HCT116 (cell line): ENCODE measurements at regions not wholly inside any gene's neighbourhood (a gene's known extent, or its start where the extent isn't known, plus 50 kb on each side); places are given as distances from the start of the nearest gene placed in this dataset.

Experiments used
- ATAC-seq: fragments of 200-7000 bp; cut with Tn5 transposase; 2 replicates; pipeline ENCODE4 v1.9.1; 2020; ENCODE audit warnings: mild to moderate bottlenecking, moderate library complexity
- BruUV-seq: library from RNA; stranded (reverse); fragments of 400-500 nt; replicated peaks from 2 replicates; lab custom pipeline; 2021; lab: Mats Ljungman, UMichigan
- CTCF ChIA-PET: fragments of 300-600 bp; sonication (Branson Sonifier 250); formaldehyde crosslinking; loops from one replicate; lab custom pipeline; 2021; ENCODE audit warnings: antibody characterized with exemption; lab: Charles Lee
- POLR2A ChIA-PET: fragments of 300-600, 350-600 bp; sonication (Branson Sonifier 250); formaldehyde crosslinking; loops from one replicate; lab custom pipeline; 2021; ENCODE audit warnings: antibody characterized with exemption; lab: Charles Lee
- RAD21 ChIA-PET, 2 experiments: fragments of 300-600 bp; sonication (Branson Sonifier 250); formaldehyde crosslinking; loops; one replicate each; lab custom pipeline; 2023; ENCODE audit warnings: low total read pairs in 2 of 2; ENCODE audit not compliant: uncharacterized antibody in 2 of 2, unreplicated experiment in 2 of 2, low non-redundant PET in 1 of 2; lab: Charles Lee
- DNase-seq: peaks from one replicate; pipeline ENCODE4 v3.0.0-alpha.2; 2010; ENCODE audit warnings: low read depth, low spot score
- H2AFZ ChIP-seq: fragments of 200-600 bp; shearing (Covaris generic), sonication (generic); 2 replicates; pipeline ENCODE4 v1.6.1; 2017; ENCODE audit warnings: low read depth, mixed run types, mixed read lengths, antibody characterized with exemption, low read length; ENCODE audit not compliant: poor library complexity, severe bottlenecking
- H3K27ac ChIP-seq: 2 replicates; pipeline ENCODE4 v1.5.1; 2012; ENCODE audit warnings: low read depth, low read length
- H3K27me3 ChIP-seq: fragments of 200-600 bp; sonication (generic); 2 replicates; pipeline ENCODE4 v1.6.1; 2016; ENCODE audit warnings: mixed run types, low read length, mixed read lengths; ENCODE audit not compliant: insufficient read depth
- H3K36me3 ChIP-seq, 2 experiments: fragments of 200-500 bp in 1 of 2; fragments of 200-600 bp in 1 of 2; sonication (Bioruptor generic) in 1 of 2; sonication (generic) in 1 of 2; 2 replicates each; pipeline versions ENCODE4 v1.5.1 to v1.6.1; 2014 to 2016; ENCODE audit warnings: low read length in 2 of 2, inconsistent platforms in 1 of 2, mixed read lengths in 1 of 2, mixed run types in 1 of 2; ENCODE audit not compliant: insufficient read depth in 2 of 2, control insufficient read depth in 1 of 2
- H3K4me1 ChIP-seq, 2 experiments: fragments of 200-600 bp in 1 of 2; sonication (generic) in 1 of 2; 2 replicates each; pipeline versions ENCODE4 v1.5.1 to v1.6.1; 2012 to 2017; ENCODE audit warnings: low read length in 2 of 2, inconsistent platforms in 1 of 2, mild to moderate bottlenecking in 1 of 2, mixed read lengths in 1 of 2, mixed run types in 1 of 2, moderate library complexity in 1 of 2; ENCODE audit not compliant: insufficient read depth in 2 of 2, control insufficient read depth in 1 of 2
- H3K4me2 ChIP-seq: fragments of 200-600 bp; sonication (generic); 2 replicates; pipeline ENCODE4 v1.6.1; 2017; ENCODE audit warnings: mixed run types, low read length, mixed read lengths
- H3K4me3 ChIP-seq, 2 experiments: fragments of 200-600 bp in 1 of 2; sonication (generic) in 1 of 2; replicated peaks in 1 of 2; 2 replicates each; pipeline ENCODE4 v1.5.1; 2011 to 2016; ENCODE audit warnings: low read length in 2 of 2, control low read depth in 1 of 2, low read depth in 1 of 2, mild to moderate bottlenecking in 1 of 2, mixed read lengths in 1 of 2, mixed run types in 1 of 2
- H3K79me2 ChIP-seq: fragments of 200-600 bp; sonication (generic); 2 replicates; pipeline ENCODE4 v1.6.1; 2017; ENCODE audit warnings: mild to moderate bottlenecking, mixed run types, low read length, moderate library complexity, mixed read lengths; ENCODE audit not compliant: insufficient read depth
- H3K9ac ChIP-seq: fragments of 200-600 bp; sonication (generic); 2 replicates; pipeline ENCODE4 v1.6.1; 2016; ENCODE audit warnings: low read length, mixed read lengths
- H3K9me2 ChIP-seq: fragments of 200-600 bp; sonication (generic), shearing (Covaris generic); 2 replicates; pipeline ENCODE4 v1.6.1; 2017; ENCODE audit warnings: mixed run types, mild to moderate bottlenecking, moderate library complexity; ENCODE audit not compliant: insufficient read depth
- H3K9me3 ChIP-seq, 2 experiments: fragments of 200-500 bp in 1 of 2; fragments of 200-600 bp in 1 of 2; sonication (Bioruptor generic) in 1 of 2; sonication (generic) in 1 of 2; 2 replicates each; pipeline ENCODE4 v1.6.1; 2014 to 2017; ENCODE audit warnings: low read length in 2 of 2, mixed read lengths in 2 of 2, inconsistent platforms in 1 of 2, low read depth in 1 of 2, mild to moderate bottlenecking in 1 of 2, mixed run types in 1 of 2, moderate library complexity in 1 of 2; ENCODE audit not compliant: control insufficient read depth in 1 of 2, insufficient read depth in 1 of 2
- H4K20me1 ChIP-seq: fragments of 200-600 bp; sonication (generic), shearing (Covaris generic); 2 replicates; pipeline ENCODE4 v1.6.1; 2017; ENCODE audit warnings: mixed run types, mild to moderate bottlenecking, moderate library complexity; ENCODE audit not compliant: insufficient read depth
- CBX3 ChIP-seq: IDR thresholded peaks from 2 replicates; pipeline ENCODE4 v1.6.1; 2012; ENCODE audit warnings: low read depth
- ELF1 ChIP-seq: IDR thresholded peaks from 2 replicates; pipeline ENCODE4 v1.6.1; 2012; ENCODE audit warnings: low read depth, borderline replicate concordance
- EZH2 ChIP-seq: fragments of 200-600 bp; sonication (generic); IDR thresholded peaks from 2 replicates; pipeline ENCODE4 v1.6.1; 2017; ENCODE audit warnings: antibody characterized with exemption, mixed run types
- POLR2A ChIP-seq: IDR thresholded peaks from 2 replicates; pipeline ENCODE4 v1.7.0; 2011; ENCODE audit warnings: borderline replicate concordance; ENCODE audit not compliant: insufficient read depth, insufficient read length; ENCODE audit errors: extremely low read depth
- POLR2AphosphoS5 ChIP-seq: IDR thresholded peaks from 2 replicates; pipeline ENCODE4 v1.6.1; 2011; ENCODE audit warnings: mild to moderate bottlenecking, low read depth, low read length, moderate library complexity
- RAD21 ChIP-seq: IDR thresholded peaks from 2 replicates; pipeline ENCODE4 v1.6.1; 2012; ENCODE audit warnings: low read depth, mild to moderate bottlenecking
- SIN3A ChIP-seq: IDR thresholded peaks from 2 replicates; pipeline ENCODE4 v1.6.1; 2012; ENCODE audit warnings: low read depth
- SP1 ChIP-seq: IDR thresholded peaks from 2 replicates; pipeline ENCODE4 v1.6.1; 2012; ENCODE audit warnings: low read depth
- ZFX ChIP-seq: fragments of 450-650 bp; IDR thresholded peaks from 2 replicates; pipeline ENCODE4 v1.6.1; 2017
- ZNF274 ChIP-seq: fragments of 200-500 bp; sonication (Bioruptor generic); IDR thresholded peaks from 2 replicates; pipeline ENCODE4 v1.6.1; 2014; ENCODE audit warnings: mild to moderate bottlenecking, low read depth, low read length, inconsistent platforms
- intact Hi-C: fragments of 100-400 bp; cut with micrococcal nuclease; formaldehyde crosslinking; loops from 2 replicates; pipeline ENCODE4 v1.10.0; 2022
- TF ChIP-seq, protein P1 (sequence below), 3 experiments: fragments of 200-600 bp in 1 of 3; sonication (generic) in 1 of 3; IDR thresholded peaks in 2 of 3; conservative IDR thresholded peaks in 1 of 3; 2 replicates each; pipeline ENCODE4 v1.5.1; 2012 to 2017; ENCODE audit warnings: low read depth in 2 of 3, low read length in 2 of 3, antibody characterized with exemption in 1 of 3, borderline replicate concordance in 1 of 3, control low read depth in 1 of 3, mild to moderate bottlenecking in 1 of 3, mixed read lengths in 1 of 3, mixed run types in 1 of 3, moderate library complexity in 1 of 3; ENCODE audit not compliant: insufficient read depth in 1 of 3
- TF ChIP-seq, protein P2 (sequence below): IDR thresholded peaks from 2 replicates; pipeline ENCODE4 v1.6.1; 2012
- TF ChIP-seq, protein P3 (sequence below): IDR thresholded peaks from 2 replicates; pipeline ENCODE4 v1.6.1; 2011; ENCODE audit warnings: mild to moderate bottlenecking, low read length, moderate library complexity; ENCODE audit not compliant: insufficient replicate concordance; ENCODE audit errors: extremely low read depth
- TF ChIP-seq, protein P4 (sequence below): IDR thresholded peaks from 2 replicates; pipeline ENCODE4 v1.6.1; 2012; ENCODE audit warnings: low read depth

DNA sequence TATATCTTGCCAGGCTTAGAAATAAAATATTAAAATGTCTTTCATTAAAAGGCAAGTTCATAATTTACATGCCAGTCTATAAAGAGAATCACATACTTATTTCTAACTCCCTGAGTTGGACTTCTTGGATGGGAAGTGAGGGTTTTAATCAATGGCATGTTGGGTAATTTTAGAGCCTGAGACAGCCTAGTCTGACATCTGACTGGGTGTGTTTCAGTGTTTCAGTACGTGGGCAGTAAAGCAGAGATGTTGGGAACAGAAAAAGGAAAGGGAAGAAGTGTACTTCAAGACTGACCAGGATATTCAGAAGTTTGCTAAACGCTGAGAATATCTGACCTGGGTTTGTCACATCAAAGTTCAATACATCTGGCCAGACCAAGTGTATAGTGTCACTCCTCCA is 171.8 kb downstream of the BTG1 start:
- CTCF ChIA-PET, result no interaction called here
- Histone ChIP-seq H3K4me1 (no peaks in the 10 kb centered on the region), H3K4me2 (no peak overlapping the region), H3K36me3 (no peaks in the 10 kb centered on the region)
- no peak for TF ChIP-seq ZFX
- TF ChIP-seq EZH2, result no peak
- no peak for TF ChIP-seq POLR2A
- TF ChIP-seq, protein P1, sequence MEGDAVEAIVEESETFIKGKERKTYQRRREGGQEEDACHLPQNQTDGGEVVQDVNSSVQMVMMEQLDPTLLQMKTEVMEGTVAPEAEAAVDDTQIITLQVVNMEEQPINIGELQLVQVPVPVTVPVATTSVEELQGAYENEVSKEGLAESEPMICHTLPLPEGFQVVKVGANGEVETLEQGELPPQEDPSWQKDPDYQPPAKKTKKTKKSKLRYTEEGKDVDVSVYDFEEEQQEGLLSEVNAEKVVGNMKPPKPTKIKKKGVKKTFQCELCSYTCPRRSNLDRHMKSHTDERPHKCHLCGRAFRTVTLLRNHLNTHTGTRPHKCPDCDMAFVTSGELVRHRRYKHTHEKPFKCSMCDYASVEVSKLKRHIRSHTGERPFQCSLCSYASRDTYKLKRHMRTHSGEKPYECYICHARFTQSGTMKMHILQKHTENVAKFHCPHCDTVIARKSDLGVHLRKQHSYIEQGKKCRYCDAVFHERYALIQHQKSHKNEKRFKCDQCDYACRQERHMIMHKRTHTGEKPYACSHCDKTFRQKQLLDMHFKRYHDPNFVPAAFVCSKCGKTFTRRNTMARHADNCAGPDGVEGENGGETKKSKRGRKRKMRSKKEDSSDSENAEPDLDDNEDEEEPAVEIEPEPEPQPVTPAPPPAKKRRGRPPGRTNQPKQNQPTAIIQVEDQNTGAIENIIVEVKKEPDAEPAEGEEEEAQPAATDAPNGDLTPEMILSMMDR (IDR thresholded peaks at IDR 0.05 in 2 of 3, conservative IDR thresholded peaks at IDR 0.05 in 1 of 3; ENCODE audit: borderline replicate concordance in 1 of 3, insufficient read depth in 1 of 3, low read depth in 2 of 3, low read length in 2 of 3), result no peak
- TF ChIP-seq, protein P2, sequence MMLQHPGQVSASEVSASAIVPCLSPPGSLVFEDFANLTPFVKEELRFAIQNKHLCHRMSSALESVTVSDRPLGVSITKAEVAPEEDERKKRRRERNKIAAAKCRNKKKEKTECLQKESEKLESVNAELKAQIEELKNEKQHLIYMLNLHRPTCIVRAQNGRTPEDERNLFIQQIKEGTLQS, result no peak
- no peak for TF ChIP-seq RAD21
- TF ChIP-seq, all 23 proteins: peak for 0
- H3K79me2 ChIP-seq, result no peaks in the 10 kb centered on the region
- no peaks in the 10 kb centered on the region for H3K9me3 ChIP-seq
- POLR2A ChIA-PET, result no interaction called here
- RAD21 ChIA-PET, result no interaction called here
- BruUV-seq, result no TSS peak
- H3K9ac ChIP-seq, result no peak overlapping the region
- H3K9me2 ChIP-seq, result no peaks in the 10 kb centered on the region
- H3K4me3 ChIP-seq, result no peak overlapping the region
- H4K20me1 ChIP-seq, result no peaks in the 10 kb centered on the region
- no peak overlapping the region for H2AFZ ChIP-seq
- ATAC-seq, result no peak
- intact Hi-C loops, result no loop called here
- no peak for DNase-seq
- no peaks in the 10 kb centered on the region for H3K27me3 ChIP-seq
- no peak overlapping the region for H3K27ac ChIP-seq

DNA sequence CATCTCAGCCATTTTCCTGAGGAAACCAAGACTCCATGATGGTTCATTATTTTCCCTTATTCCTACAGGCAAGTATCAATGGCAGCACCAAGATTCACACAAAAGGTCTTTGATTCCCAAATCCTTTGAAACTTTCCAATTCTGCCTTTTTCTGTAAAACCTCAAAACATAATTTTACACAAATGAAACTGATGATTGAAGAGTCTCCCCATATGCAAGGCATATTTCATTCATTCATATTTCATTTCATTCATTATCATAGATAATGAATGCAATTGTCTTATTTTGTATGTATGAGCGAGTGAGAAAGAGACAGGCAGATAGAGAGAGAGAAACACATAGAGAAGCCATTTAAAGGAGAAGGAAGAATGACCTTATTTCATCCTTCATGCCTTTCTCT is 172.8 kb downstream of the BTG1 start:
- no peaks in the 10 kb centered on the region for H3K9me2 ChIP-seq
- CTCF ChIA-PET, result no interaction called here
- TF ChIP-seq POLR2A (no peak), SP1 (no peak), POLR2AphosphoS5 (no peak), SIN3A (no peak), RAD21 (no peak), ELF1 (no peak), CBX3 (no peak), ZNF274 (no peak)
- TF ChIP-seq, protein P3, sequence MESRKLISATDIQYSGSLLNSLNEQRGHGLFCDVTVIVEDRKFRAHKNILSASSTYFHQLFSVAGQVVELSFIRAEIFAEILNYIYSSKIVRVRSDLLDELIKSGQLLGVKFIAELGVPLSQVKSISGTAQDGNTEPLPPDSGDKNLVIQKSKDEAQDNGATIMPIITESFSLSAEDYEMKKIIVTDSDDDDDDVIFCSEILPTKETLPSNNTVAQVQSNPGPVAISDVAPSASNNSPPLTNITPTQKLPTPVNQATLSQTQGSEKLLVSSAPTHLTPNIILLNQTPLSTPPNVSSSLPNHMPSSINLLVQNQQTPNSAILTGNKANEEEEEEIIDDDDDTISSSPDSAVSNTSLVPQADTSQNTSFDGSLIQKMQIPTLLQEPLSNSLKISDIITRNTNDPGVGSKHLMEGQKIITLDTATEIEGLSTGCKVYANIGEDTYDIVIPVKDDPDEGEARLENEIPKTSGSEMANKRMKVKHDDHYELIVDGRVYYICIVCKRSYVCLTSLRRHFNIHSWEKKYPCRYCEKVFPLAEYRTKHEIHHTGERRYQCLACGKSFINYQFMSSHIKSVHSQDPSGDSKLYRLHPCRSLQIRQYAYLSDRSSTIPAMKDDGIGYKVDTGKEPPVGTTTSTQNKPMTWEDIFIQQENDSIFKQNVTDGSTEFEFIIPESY, result no peak
- TF ChIP-seq, protein P4, sequence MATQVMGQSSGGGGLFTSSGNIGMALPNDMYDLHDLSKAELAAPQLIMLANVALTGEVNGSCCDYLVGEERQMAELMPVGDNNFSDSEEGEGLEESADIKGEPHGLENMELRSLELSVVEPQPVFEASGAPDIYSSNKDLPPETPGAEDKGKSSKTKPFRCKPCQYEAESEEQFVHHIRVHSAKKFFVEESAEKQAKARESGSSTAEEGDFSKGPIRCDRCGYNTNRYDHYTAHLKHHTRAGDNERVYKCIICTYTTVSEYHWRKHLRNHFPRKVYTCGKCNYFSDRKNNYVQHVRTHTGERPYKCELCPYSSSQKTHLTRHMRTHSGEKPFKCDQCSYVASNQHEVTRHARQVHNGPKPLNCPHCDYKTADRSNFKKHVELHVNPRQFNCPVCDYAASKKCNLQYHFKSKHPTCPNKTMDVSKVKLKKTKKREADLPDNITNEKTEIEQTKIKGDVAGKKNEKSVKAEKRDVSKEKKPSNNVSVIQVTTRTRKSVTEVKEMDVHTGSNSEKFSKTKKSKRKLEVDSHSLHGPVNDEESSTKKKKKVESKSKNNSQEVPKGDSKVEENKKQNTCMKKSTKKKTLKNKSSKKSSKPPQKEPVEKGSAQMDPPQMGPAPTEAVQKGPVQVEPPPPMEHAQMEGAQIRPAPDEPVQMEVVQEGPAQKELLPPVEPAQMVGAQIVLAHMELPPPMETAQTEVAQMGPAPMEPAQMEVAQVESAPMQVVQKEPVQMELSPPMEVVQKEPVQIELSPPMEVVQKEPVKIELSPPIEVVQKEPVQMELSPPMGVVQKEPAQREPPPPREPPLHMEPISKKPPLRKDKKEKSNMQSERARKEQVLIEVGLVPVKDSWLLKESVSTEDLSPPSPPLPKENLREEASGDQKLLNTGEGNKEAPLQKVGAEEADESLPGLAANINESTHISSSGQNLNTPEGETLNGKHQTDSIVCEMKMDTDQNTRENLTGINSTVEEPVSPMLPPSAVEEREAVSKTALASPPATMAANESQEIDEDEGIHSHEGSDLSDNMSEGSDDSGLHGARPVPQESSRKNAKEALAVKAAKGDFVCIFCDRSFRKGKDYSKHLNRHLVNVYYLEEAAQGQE, result no peak

More for the DNA sequence above, 172.8 kb downstream of the BTG1 start:
- ATAC-seq, result no peak
- H3K9ac ChIP-seq, result no peak overlapping the region
- H3K36me3 ChIP-seq, result no peaks in the 10 kb centered on the region
- intact Hi-C loops, result no loop called here
- no peak overlapping the region for H3K4me2 ChIP-seq
- no TSS peak for BruUV-seq
- H3K4me3 ChIP-seq, result no peak overlapping the region
- no peaks in the 10 kb centered on the region for H3K9me3 ChIP-seq
- H3K79me2 ChIP-seq, result no peaks in the 10 kb centered on the region
- POLR2A ChIA-PET, result no interaction called here
- no peaks in the 10 kb centered on the region for H3K4me1 ChIP-seq
- DNase-seq, result no peak
- H3K27me3 ChIP-seq, result no peaks in the 10 kb centered on the region
- RAD21 ChIA-PET, result no interaction called here
- no peak overlapping the region for H3K27ac ChIP-seq
- H4K20me1 ChIP-seq, result no peaks in the 10 kb centered on the region
- H2AFZ ChIP-seq, result no peak overlapping the region
